ENCODE measurements at regions not wholly inside any gene's neighbourhood (a gene's known extent, or its start where the extent isn't known, plus 50 kb on each side); places are given as distances from the start of the nearest gene placed in this dataset.

- Histone ChIP-seq H2AFZ (no peak overlapping the region), H3K9me2 (ENCODE audit: insufficient read depth) (no peaks in the 10 kb centered on the region), H3K79me2 (ENCODE audit: low read depth) (no peaks in the 10 kb centered on the region), H4K20me1 (ENCODE audit: insufficient read depth) (peaks cover 4% of the 10 kb centered on the region; the same call in 1 of the 2 replicates), H3K27me3 (ENCODE audit: insufficient read depth, low read depth) (peaks cover 83% of the 10 kb centered on the region), H3K4me2 (no peak overlapping the region), H3K27ac (no peak overlapping the region), H3K4me3 (no peak overlapping the region), H3K9me3 (ENCODE audit: insufficient read depth, low read depth) (no peaks in the 10 kb centered on the region), H3F3A (ENCODE audit: insufficient read depth, low read depth) (no peaks in the 10 kb centered on the region), H3K4me1 (replicated peaks; ENCODE audit: insufficient read depth) (no peaks in the 10 kb centered on the region), H3K36me3 (ENCODE audit: low read depth) (no peaks in the 10 kb centered on the region)
- no peak for TF ChIP-seq CTCF (conservative IDR thresholded peaks at IDR 0.05)
- TF ChIP-seq EZH2 (IDR thresholded peaks at IDR 0.05; ENCODE audit: low read depth), result no peak
- no peak for DNase-seq
- CTCF ChIA-PET, result no interaction called here
- intact Hi-C loops (cut with micrococcal nuclease; ENCODE audit: unreplicated experiment), result no loop called here
- POLR2A ChIA-PET (ENCODE audit: unreplicated experiment), result no interaction called here
- BruUV-seq (replicated peaks), result no TSS peak
Observed at GRCh38 chr2:2653231-2653630, 322.2 kb upstream of the MYT1L start.

GRCh38 chr2:2650608-2651375 lies 319.7 kb upstream of the MYT1L start:
- H3K36me3 ChIP-seq (ENCODE audit: low read depth), result no peaks in the 10 kb centered on the region
- BruUV-seq (replicated peaks), result no TSS peak
- H3K4me3 ChIP-seq, result no peak overlapping the region
- POLR2A ChIA-PET (ENCODE audit: unreplicated experiment), result no interaction called here
- H2AFZ ChIP-seq, result no peak overlapping the region
- H3K27ac ChIP-seq, result no peak overlapping the region
- no peak for DNase-seq
- peaks cover 84% of the 10 kb centered on the region for H3K27me3 ChIP-seq (ENCODE audit: insufficient read depth, low read depth)
- H3K9me2 ChIP-seq (ENCODE audit: insufficient read depth), result no peaks in the 10 kb centered on the region
- no peaks in the 10 kb centered on the region for H3K9me3 ChIP-seq (ENCODE audit: insufficient read depth, low read depth)
- no peaks in the 10 kb centered on the region for H3K4me1 ChIP-seq (replicated peaks; ENCODE audit: insufficient read depth)
- intact Hi-C loops (cut with micrococcal nuclease; ENCODE audit: unreplicated experiment), result no loop called here
- TF ChIP-seq CTCF (conservative IDR thresholded peaks at IDR 0.05) (no peak), EZH2 (IDR thresholded peaks at IDR 0.05; ENCODE audit: low read depth) (no peak)
- peaks cover 4% of the 10 kb centered on the region; the same call in 1 of the 2 replicates for H4K20me1 ChIP-seq (ENCODE audit: insufficient read depth)
- no peaks in the 10 kb centered on the region for H3F3A ChIP-seq (ENCODE audit: insufficient read depth, low read depth)
- CTCF ChIA-PET, result no interaction called here
- H3K4me2 ChIP-seq, result no peak overlapping the region
- H3K79me2 ChIP-seq (ENCODE audit: low read depth), result no peaks in the 10 kb centered on the region

GRCh38 chr2:2649109-2650072 lies 318.3 kb upstream of the MYT1L start:
- H3K9me3 ChIP-seq (ENCODE audit: insufficient read depth, low read depth), result no peaks in the 10 kb centered on the region
- POLR2A ChIA-PET (ENCODE audit: unreplicated experiment), result no interaction called here
- TF ChIP-seq EZH2 (IDR thresholded peaks at IDR 0.05; ENCODE audit: low read depth), result no peak
- TF ChIP-seq CTCF (conservative IDR thresholded peaks at IDR 0.05), result no peak
- no peak overlapping the region for H3K4me2 ChIP-seq
- H2AFZ ChIP-seq, result no peak overlapping the region
- H3K79me2 ChIP-seq (ENCODE audit: low read depth), result no peaks in the 10 kb centered on the region
- CTCF ChIA-PET, result no interaction called here
- no peak overlapping the region for H3K27ac ChIP-seq
- no peaks in the 10 kb centered on the region for H3F3A ChIP-seq (ENCODE audit: insufficient read depth, low read depth)
- no TSS peak for BruUV-seq (replicated peaks)
- H4K20me1 ChIP-seq (ENCODE audit: insufficient read depth), result peaks cover 4% of the 10 kb centered on the region; the same call in 1 of the 2 replicates
- peaks cover 81% of the 10 kb centered on the region for H3K27me3 ChIP-seq (ENCODE audit: insufficient read depth, low read depth)
- no peaks in the 10 kb centered on the region for H3K4me1 ChIP-seq (replicated peaks; ENCODE audit: insufficient read depth)
- intact Hi-C loops (cut with micrococcal nuclease; ENCODE audit: unreplicated experiment), result no loop called here
- no peaks in the 10 kb centered on the region for H3K36me3 ChIP-seq (ENCODE audit: low read depth)
- H3K4me3 ChIP-seq, result no peak overlapping the region
- no peak for DNase-seq
- no peaks in the 10 kb centered on the region for H3K9me2 ChIP-seq (ENCODE audit: insufficient read depth)

Data from PC-9 (cell line).